H9 (cell line): ENCODE measurements at regions not wholly inside any gene's neighbourhood (a gene's known extent, or its start where the extent isn't known, plus 50 kb on each side); places are given as distances from the start of the nearest gene placed in this dataset.

Source experiments
- DNase-seq: peaks from one replicate; pipeline ENCODE4 v3.0.0-alpha.2; 2017
- H2AFZ ChIP-seq: one replicate; pipeline ENCODE4 v1.6.1; 2013; ENCODE audit warnings: mild to moderate bottlenecking, low read length, control low read depth, moderate library complexity
- H2AK5ac ChIP-seq: 2 replicates; pipeline ENCODE4 v1.6.1; 2013; ENCODE audit warnings: low read length, control low read depth, mixed read lengths; ENCODE audit not compliant: insufficient read length
- H2BK120ac ChIP-seq: one replicate; pipeline ENCODE4 v1.6.1; 2013; ENCODE audit warnings: low read depth, mild to moderate bottlenecking, low read length, control low read depth, inconsistent platforms; ENCODE audit not compliant: poor library complexity, severe bottlenecking
- H2BK12ac ChIP-seq: 2 replicates; pipeline ENCODE4 v1.6.1; 2013; ENCODE audit warnings: low read length, control low read depth, mixed read lengths, low read depth; ENCODE audit not compliant: insufficient read length
- H2BK15ac ChIP-seq: 2 replicates; pipeline ENCODE4 v1.6.1; 2013; ENCODE audit warnings: low read depth, low read length, control low read depth
- H2BK20ac ChIP-seq: one replicate; pipeline ENCODE4 v1.6.1; 2013; ENCODE audit warnings: low read depth, mild to moderate bottlenecking, low read length, control low read depth, inconsistent platforms; ENCODE audit not compliant: poor library complexity, severe bottlenecking
- H2BK5ac ChIP-seq: 2 replicates; pipeline ENCODE4 v1.6.1; 2013; ENCODE audit warnings: low read length, control low read depth, mixed read lengths; ENCODE audit not compliant: insufficient read length
- H3K14ac ChIP-seq: 2 replicates; pipeline ENCODE4 v1.6.1; 2013; ENCODE audit warnings: low read length, control low read depth; ENCODE audit not compliant: insufficient read depth
- H3K18ac ChIP-seq: 2 replicates; pipeline ENCODE4 v1.6.1; 2013; ENCODE audit warnings: low read depth, mild to moderate bottlenecking, mixed read lengths, low read length, control low read depth; ENCODE audit not compliant: insufficient read length
- H3K23ac ChIP-seq: 2 replicates; pipeline ENCODE4 v1.6.1; 2013; ENCODE audit warnings: low read length, control low read depth, mixed read lengths, low read depth; ENCODE audit not compliant: insufficient read length
- H3K23me2 ChIP-seq: 2 replicates; pipeline ENCODE4 v1.6.1; 2013; ENCODE audit warnings: low read depth, mild to moderate bottlenecking, mixed read lengths, low read length, control low read depth; ENCODE audit not compliant: insufficient read length, poor library complexity, severe bottlenecking
- H3K27ac ChIP-seq: 2 replicates; pipeline ENCODE4 v1.5.1; 2013; ENCODE audit warnings: low read length, control low read depth, mixed read lengths, low read depth; ENCODE audit not compliant: insufficient read length
- H3K27me3 ChIP-seq: 2 replicates; pipeline ENCODE4 v1.6.1; 2013; ENCODE audit warnings: low read length, control low read depth, inconsistent platforms; ENCODE audit not compliant: insufficient read depth
- H3K4ac ChIP-seq: 2 replicates; pipeline ENCODE4 v1.6.1; 2013; ENCODE audit warnings: low read depth, mild to moderate bottlenecking, control low read depth, inconsistent platforms, low read length, moderate library complexity
- H3K4me1 ChIP-seq: 2 replicates; pipeline ENCODE4 v1.6.1; 2013; ENCODE audit warnings: low read length, control low read depth, inconsistent platforms; ENCODE audit not compliant: insufficient read depth
- H3K4me2 ChIP-seq: 2 replicates; pipeline ENCODE4 v1.6.1; 2013; ENCODE audit warnings: low read length, control low read depth, mixed read lengths; ENCODE audit not compliant: insufficient read length, insufficient read depth
- H3K56ac ChIP-seq: 2 replicates; pipeline ENCODE4 v1.6.1; 2013; ENCODE audit warnings: low read depth, mild to moderate bottlenecking, mixed read lengths, low read length, control low read depth; ENCODE audit not compliant: insufficient read length
- H3K79me1 ChIP-seq: 2 replicates; pipeline ENCODE4 v1.6.1; 2013; ENCODE audit warnings: low read depth, mild to moderate bottlenecking, moderate library complexity, low read length, control low read depth, inconsistent platforms; ENCODE audit not compliant: insufficient read depth, poor library complexity, severe bottlenecking
- H3K79me2 ChIP-seq: 2 replicates; pipeline ENCODE4 v1.6.1; 2013; ENCODE audit warnings: low read length, control low read depth, inconsistent platforms; ENCODE audit not compliant: insufficient read depth
- H3K9ac ChIP-seq: 2 replicates; pipeline ENCODE4 v1.6.1; 2013; ENCODE audit warnings: low read length, control low read depth, mixed read lengths; ENCODE audit not compliant: insufficient read length; ENCODE audit errors: extremely low read depth
- H3K9me3 ChIP-seq: one replicate; pipeline ENCODE4 v1.6.1; 2013; ENCODE audit warnings: low read depth, low read length, inconsistent platforms; ENCODE audit not compliant: control insufficient read depth
- H3T11ph ChIP-seq: one replicate; pipeline ENCODE4 v1.6.1; 2013; ENCODE audit warnings: mild to moderate bottlenecking, low read length, control low read depth, inconsistent platforms
- H4K20me1 ChIP-seq: one replicate; pipeline ENCODE4 v1.6.1; 2013; ENCODE audit not compliant: control insufficient read depth, insufficient read length, insufficient read depth
- H4K5ac ChIP-seq: 2 replicates; pipeline ENCODE4 v1.6.1; 2013; ENCODE audit warnings: low read depth, mild to moderate bottlenecking, mixed read lengths, low read length, control low read depth; ENCODE audit not compliant: insufficient read length
- H4K8ac ChIP-seq: replicated peaks from 2 replicates; pipeline ENCODE4 v1.6.1; 2013; ENCODE audit warnings: low read length, control low read depth, mixed read lengths, low read depth; ENCODE audit not compliant: insufficient read length
- H4K91ac ChIP-seq: 2 replicates; pipeline ENCODE4 v1.6.1; 2013; ENCODE audit warnings: low read depth, mild to moderate bottlenecking, moderate library complexity, mixed read lengths, low read length, control low read depth; ENCODE audit not compliant: insufficient read length
- H3K27ac Mint-ChIP-seq, 3 experiments: 2 replicates in 2 of 3; 3 replicates in 1 of 3; pipeline ENCODE4 v1.8.0; 2020 to 2021; ENCODE audit warnings: mixed read lengths in 3 of 3, mild to moderate bottlenecking in 1 of 3, moderate library complexity in 1 of 3
- H3K27me3 Mint-ChIP-seq: 2 replicates; pipeline ENCODE4 v1.8.0; 2021; ENCODE audit warnings: low read depth, mild to moderate bottlenecking, moderate library complexity, mixed read lengths
- H3K36me3 Mint-ChIP-seq, 3 experiments: 2 replicates in 2 of 3; 3 replicates in 1 of 3; pipeline ENCODE4 v1.8.0; 2020 to 2021; ENCODE audit warnings: low read depth in 3 of 3, mixed read lengths in 3 of 3; ENCODE audit not compliant: insufficient read depth in 1 of 3
- H3K4me1 Mint-ChIP-seq, 2 experiments: 2 replicates each; pipeline ENCODE4 v1.8.0; 2020; ENCODE audit warnings: mixed read lengths in 2 of 2
- H3K4me3 Mint-ChIP-seq, 2 experiments: 2 replicates in 1 of 2; 3 replicates in 1 of 2; pipeline ENCODE4 v1.8.0; 2020 to 2021; ENCODE audit warnings: mild to moderate bottlenecking in 2 of 2, mixed read lengths in 2 of 2, moderate library complexity in 1 of 2
- H3K9me3 Mint-ChIP-seq, 2 experiments: 2 replicates in 1 of 2; 3 replicates in 1 of 2; pipeline ENCODE4 v1.8.0; 2020; ENCODE audit warnings: mild to moderate bottlenecking in 2 of 2, mixed read lengths in 2 of 2, moderate library complexity in 1 of 2
- WGBS: extraction: QIAGEN DNeasy Blood & Tissue Kit; methylation state at CpG from one replicate; pipeline ENCODE4 v1.1.7; 2013; ENCODE audit warnings: missing lambda C conversion rate, low lambda C conversion rate, mixed read lengths; ENCODE audit not compliant: insufficient read length; ENCODE audit errors: extremely low coverage; 5-methylcytosine and 5-hydroxymethylcytosine counted together
- TF ChIP-seq, protein P1 (sequence below): fragments of 200-600 bp; sonication (generic); conservative IDR thresholded peaks from 3 replicates; pipeline ENCODE4 v1.8.0; 2021; ENCODE audit warnings: antibody characterized with exemption, mild to moderate bottlenecking

DNA sequence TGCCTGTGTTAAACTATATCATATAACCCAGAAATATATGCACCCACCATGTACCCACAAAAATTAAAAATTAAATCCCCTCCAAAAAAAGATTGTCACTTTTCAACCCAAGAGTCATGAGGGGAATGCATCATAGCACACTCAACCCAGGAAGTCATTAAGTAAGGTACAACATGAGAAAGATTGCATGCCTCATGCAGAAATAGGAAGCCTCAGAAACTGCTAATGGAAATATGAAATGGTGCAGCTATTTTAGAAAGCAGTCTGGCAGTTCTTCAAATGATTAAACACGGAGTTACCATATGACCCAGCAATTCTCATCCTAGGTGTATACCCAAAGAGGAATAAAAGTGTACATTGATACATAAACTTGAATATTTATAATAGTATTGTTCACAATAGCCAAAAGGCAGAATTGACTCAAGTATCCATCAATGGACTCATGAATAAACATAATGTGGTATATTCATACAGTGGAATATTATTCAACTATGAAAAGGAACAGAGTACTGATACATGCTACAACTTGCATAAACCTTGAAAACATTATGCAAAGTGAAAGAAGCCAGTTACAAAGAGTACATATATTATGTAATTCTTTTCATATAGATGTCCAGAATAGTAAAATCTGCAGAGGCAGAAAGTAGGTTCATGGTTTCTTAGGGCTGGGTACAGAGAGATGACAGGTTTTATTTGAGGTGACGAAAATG is 70.4 kb downstream of the TMEM100 start:
- Histone ChIP-seq H3K18ac (no peak overlapping the region), H3K9me3 (no peaks in the 10 kb centered on the region), H4K5ac (no peak overlapping the region), H3K27me3 (no peaks in the 10 kb centered on the region), H3K4me1 (no peaks in the 10 kb centered on the region), H3T11ph (no peak overlapping the region), H3K4me2 (no peak overlapping the region), H2BK5ac (no peak overlapping the region), H4K8ac (no peak overlapping the region), H2BK20ac (no peak overlapping the region), H3K9ac (no peak overlapping the region), H2AK5ac (no peak overlapping the region), H3K79me1 (no peaks in the 10 kb centered on the region), H3K56ac (no peak overlapping the region), H3K27ac (no peak overlapping the region), H3K23me2 (no peaks in the 10 kb centered on the region), H3K79me2 (no peaks in the 10 kb centered on the region), H2AFZ (no peak overlapping the region), H2BK15ac (no peak overlapping the region), H2BK120ac (no peak overlapping the region), H2BK12ac (no peak overlapping the region), H4K20me1 (no peaks in the 10 kb centered on the region), H4K91ac (no peak overlapping the region), H3K4ac (no peak overlapping the region), H3K23ac (no peak overlapping the region), H3K14ac (no peak overlapping the region)
- Mint-ChIP-seq H3K4me1 (peaks cover 5% of the 10 kb centered on the region in 2 experiments), H3K9me3 (no peaks in the 10 kb centered on the region), H3K27ac (no peak overlapping the region), H3K4me3 (no peak overlapping the region), H3K36me3 (no peaks in the 10 kb centered on the region; a peak in 1 of 7 replicates), H3K27me3 (no peaks in the 10 kb centered on the region)
- TF ChIP-seq, protein P1, sequence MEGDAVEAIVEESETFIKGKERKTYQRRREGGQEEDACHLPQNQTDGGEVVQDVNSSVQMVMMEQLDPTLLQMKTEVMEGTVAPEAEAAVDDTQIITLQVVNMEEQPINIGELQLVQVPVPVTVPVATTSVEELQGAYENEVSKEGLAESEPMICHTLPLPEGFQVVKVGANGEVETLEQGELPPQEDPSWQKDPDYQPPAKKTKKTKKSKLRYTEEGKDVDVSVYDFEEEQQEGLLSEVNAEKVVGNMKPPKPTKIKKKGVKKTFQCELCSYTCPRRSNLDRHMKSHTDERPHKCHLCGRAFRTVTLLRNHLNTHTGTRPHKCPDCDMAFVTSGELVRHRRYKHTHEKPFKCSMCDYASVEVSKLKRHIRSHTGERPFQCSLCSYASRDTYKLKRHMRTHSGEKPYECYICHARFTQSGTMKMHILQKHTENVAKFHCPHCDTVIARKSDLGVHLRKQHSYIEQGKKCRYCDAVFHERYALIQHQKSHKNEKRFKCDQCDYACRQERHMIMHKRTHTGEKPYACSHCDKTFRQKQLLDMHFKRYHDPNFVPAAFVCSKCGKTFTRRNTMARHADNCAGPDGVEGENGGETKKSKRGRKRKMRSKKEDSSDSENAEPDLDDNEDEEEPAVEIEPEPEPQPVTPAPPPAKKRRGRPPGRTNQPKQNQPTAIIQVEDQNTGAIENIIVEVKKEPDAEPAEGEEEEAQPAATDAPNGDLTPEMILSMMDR = no peak
- no CpG with 5 or more reads among the region's 2 CpGs for WGBS
- no peak for DNase-seq
